ENCODE measurements at regions not wholly inside any gene's neighbourhood (a gene's known extent, or its start where the extent isn't known, plus 50 kb on each side); places are given as distances from the start of the nearest gene placed in this dataset.

DNA sequence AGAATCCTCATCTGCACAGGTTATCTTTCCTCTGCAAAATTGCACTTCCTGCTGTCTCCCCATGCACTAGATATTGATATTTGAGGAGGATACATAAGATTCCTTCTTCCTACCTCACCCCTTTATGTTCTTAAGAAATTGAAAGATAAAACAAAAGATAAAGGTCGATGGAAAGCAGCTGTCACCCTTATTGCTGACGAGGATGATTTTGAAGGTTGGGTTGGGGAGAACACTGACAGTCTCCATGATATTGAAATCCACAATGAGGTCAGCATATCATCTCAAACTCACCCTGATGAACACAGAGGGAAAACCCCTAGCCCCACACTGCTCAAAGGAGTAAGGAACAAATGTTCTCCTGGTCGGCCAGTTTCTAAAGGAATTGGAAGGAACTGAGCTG, 110.6 kb upstream of the FUT9 start:
- no peak overlapping the region for H3K27ac ChIP-seq (ENCODE audit: low read length)

DNA sequence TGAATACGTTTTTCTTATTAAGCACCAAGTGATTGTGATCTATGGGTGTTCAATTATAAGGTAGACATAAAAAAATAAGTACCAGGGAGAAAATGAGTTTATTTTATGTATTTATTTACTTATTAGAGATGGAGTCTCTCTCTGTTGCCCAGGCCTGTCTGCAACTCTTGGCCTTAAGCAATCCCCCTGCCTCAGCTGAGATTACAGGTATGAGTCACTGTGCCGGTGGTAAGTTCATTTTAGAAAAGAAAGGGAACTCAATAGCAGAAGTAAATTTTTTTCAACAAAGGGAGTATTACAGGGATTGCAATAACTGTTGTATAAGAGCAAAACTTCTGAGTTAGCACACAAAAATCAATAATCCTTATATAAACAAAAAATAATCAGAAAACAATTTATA, 98.7 kb upstream of the FUT9 start:
- no peaks in the 10 kb centered on the region for H3K27me3 ChIP-seq (ENCODE audit: control insufficient read depth, insufficient read depth, low read length)
- no peaks in the 10 kb centered on the region for H3K36me3 ChIP-seq (ENCODE audit: control insufficient read depth, insufficient read depth, low read length)
- no peaks in the 10 kb centered on the region for H3K4me1 ChIP-seq (ENCODE audit: control insufficient read depth, insufficient read depth, low read length)
- no peaks in the 10 kb centered on the region for H3K9me3 ChIP-seq (ENCODE audit: control insufficient read depth, insufficient read depth, low read length)
- no CpG with 5 or more reads among the region's 2 CpGs for WGBS (ENCODE audit: insufficient coverage, insufficient read length)
- H3K27ac ChIP-seq (ENCODE audit: low read length): no peak overlapping the region
- DNase-seq (ENCODE audit: low read depth, low spot score): no peak
- no peak overlapping the region for H3K4me3 ChIP-seq (ENCODE audit: low read length)

More for the DNA sequence above, 110.6 kb upstream of the FUT9 start:
- WGBS (ENCODE audit: insufficient coverage, insufficient read length): no CpG with 5 or more reads among the region's 3 CpGs
- no peaks in the 10 kb centered on the region for H3K36me3 ChIP-seq (ENCODE audit: control insufficient read depth, insufficient read depth, low read length)
- no peaks in the 10 kb centered on the region for H3K27me3 ChIP-seq (ENCODE audit: control insufficient read depth, insufficient read depth, low read length)
- DNase-seq (ENCODE audit: low read depth, low spot score): no peak
- no peak overlapping the region for H3K4me3 ChIP-seq (ENCODE audit: low read length)
- H3K4me1 ChIP-seq (ENCODE audit: control insufficient read depth, insufficient read depth, low read length): no peaks in the 10 kb centered on the region
- H3K9me3 ChIP-seq (ENCODE audit: control insufficient read depth, insufficient read depth, low read length): no peaks in the 10 kb centered on the region

- Histone ChIP-seq H3K27ac (ENCODE audit: low read length) (no peak overlapping the region), H3K4me3 (ENCODE audit: low read length) (no peak overlapping the region), H3K27me3 (ENCODE audit: control insufficient read depth, insufficient read depth, low read length) (no peaks in the 10 kb centered on the region), H3K4me1 (ENCODE audit: control insufficient read depth, insufficient read depth, low read length) (no peaks in the 10 kb centered on the region), H3K36me3 (ENCODE audit: control insufficient read depth, insufficient read depth, low read length) (no peaks in the 10 kb centered on the region), H3K9me3 (ENCODE audit: control insufficient read depth, insufficient read depth, low read length) (no peaks in the 10 kb centered on the region)
- WGBS (ENCODE audit: insufficient coverage, insufficient read length): no CpG with 5 or more reads among the region's 1 CpG
- no peak for DNase-seq (ENCODE audit: low read depth, low spot score)
Measured at GRCh38 chr6:95923518-95923917, 92.3 kb upstream of the FUT9 start.

GRCh38 chr6:95935736-95936135, 80.0 kb upstream of the FUT9 start:
- no peaks in the 10 kb centered on the region for H3K36me3 ChIP-seq (ENCODE audit: control insufficient read depth, insufficient read depth, low read length)
- H3K4me1 ChIP-seq (ENCODE audit: control insufficient read depth, insufficient read depth, low read length): no peaks in the 10 kb centered on the region
- no peak for DNase-seq (ENCODE audit: low read depth, low spot score)
- H3K27ac ChIP-seq (ENCODE audit: low read length): no peak overlapping the region
- no peaks in the 10 kb centered on the region for H3K27me3 ChIP-seq (ENCODE audit: control insufficient read depth, insufficient read depth, low read length)
- H3K9me3 ChIP-seq (ENCODE audit: control insufficient read depth, insufficient read depth, low read length): no peaks in the 10 kb centered on the region
- no peak overlapping the region for H3K4me3 ChIP-seq (ENCODE audit: low read length)
- no CpG with 5 or more reads among the region's 2 CpGs for WGBS (ENCODE audit: insufficient coverage, insufficient read length)

- H3K4me3 ChIP-seq (ENCODE audit: low read length): no peak overlapping the region
- no peak overlapping the region for H3K27ac ChIP-seq (ENCODE audit: low read length)
- H3K9me3 ChIP-seq (ENCODE audit: control insufficient read depth, insufficient read depth, low read length): no peaks in the 10 kb centered on the region
- no CpG with 5 or more reads among the region's 2 CpGs for WGBS (ENCODE audit: insufficient coverage, insufficient read length)
- H3K4me1 ChIP-seq (ENCODE audit: control insufficient read depth, insufficient read depth, low read length): no peaks in the 10 kb centered on the region
- no peaks in the 10 kb centered on the region for H3K27me3 ChIP-seq (ENCODE audit: control insufficient read depth, insufficient read depth, low read length)
- no peak for DNase-seq (ENCODE audit: low read depth, low spot score)
- H3K36me3 ChIP-seq (ENCODE audit: control insufficient read depth, insufficient read depth, low read length): no peaks in the 10 kb centered on the region
Measured at GRCh38 chr6:95946906-95947305, 68.9 kb upstream of the FUT9 start.

GRCh38 chr6:95948324-95948723, 67.5 kb upstream of the FUT9 start:
- no peaks in the 10 kb centered on the region for H3K36me3 ChIP-seq (ENCODE audit: control insufficient read depth, insufficient read depth, low read length)
- no peaks in the 10 kb centered on the region for H3K27me3 ChIP-seq (ENCODE audit: control insufficient read depth, insufficient read depth, low read length)
- WGBS (ENCODE audit: insufficient coverage, insufficient read length): no CpG with 5 or more reads among the region's 1 CpG
- no peaks in the 10 kb centered on the region for H3K9me3 ChIP-seq (ENCODE audit: control insufficient read depth, insufficient read depth, low read length)
- H3K4me3 ChIP-seq (ENCODE audit: low read length): no peak overlapping the region
- no peak for DNase-seq (ENCODE audit: low read depth, low spot score)
- no peak overlapping the region for H3K27ac ChIP-seq (ENCODE audit: low read length)
- no peaks in the 10 kb centered on the region for H3K4me1 ChIP-seq (ENCODE audit: control insufficient read depth, insufficient read depth, low read length)

DNA sequence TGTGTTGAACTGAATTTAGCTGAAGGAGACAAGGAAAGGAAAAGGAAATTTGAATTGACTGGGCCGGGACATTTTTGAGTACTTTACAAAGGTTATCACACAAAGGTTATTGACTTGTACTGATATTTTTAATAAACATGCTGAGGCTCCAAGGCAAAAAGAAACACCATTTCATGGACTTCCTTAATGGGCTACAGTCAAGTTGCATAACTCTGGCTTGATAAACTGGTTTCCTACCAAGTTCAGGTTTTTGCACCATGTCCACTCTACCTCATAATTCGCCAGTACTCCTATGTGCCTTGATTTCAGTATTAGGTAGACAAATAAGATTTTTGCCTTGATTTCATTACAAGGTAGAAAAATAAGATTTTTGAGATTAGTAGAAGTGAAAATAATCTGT, 65.8 kb upstream of the FUT9 start:
- no CpG with 5 or more reads among the region's 2 CpGs for WGBS (ENCODE audit: insufficient coverage, insufficient read length)
- Histone ChIP-seq H3K27me3 (ENCODE audit: control insufficient read depth, insufficient read depth, low read length) (no peaks in the 10 kb centered on the region), H3K4me3 (ENCODE audit: low read length) (no peak overlapping the region), H3K4me1 (ENCODE audit: control insufficient read depth, insufficient read depth, low read length) (no peaks in the 10 kb centered on the region), H3K9me3 (ENCODE audit: control insufficient read depth, insufficient read depth, low read length) (no peaks in the 10 kb centered on the region), H3K27ac (ENCODE audit: low read length) (no peak overlapping the region), H3K36me3 (ENCODE audit: control insufficient read depth, insufficient read depth, low read length) (no peaks in the 10 kb centered on the region)
- DNase-seq (ENCODE audit: low read depth, low spot score): no peak

DNA sequence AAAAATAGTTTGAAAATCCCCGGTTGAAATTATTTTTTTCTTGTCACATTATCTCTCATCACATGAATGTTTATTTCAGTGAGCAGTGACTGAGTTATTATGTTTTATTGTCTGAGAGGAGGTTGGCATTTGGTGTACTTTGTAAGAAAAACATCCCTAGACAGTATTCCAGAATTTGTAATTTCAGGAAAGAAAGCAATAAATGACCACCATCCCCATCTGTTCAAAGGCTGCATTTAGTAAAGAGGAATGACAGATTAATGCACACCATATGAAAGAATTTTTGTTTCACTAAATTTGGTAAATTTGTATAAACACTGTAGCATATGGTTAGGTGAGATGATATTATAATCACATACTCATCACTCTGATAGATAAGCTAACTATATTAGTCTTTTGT, 57.1 kb upstream of the FUT9 start:
- Histone ChIP-seq H3K4me3 (ENCODE audit: low read length) (no peak overlapping the region), H3K27ac (ENCODE audit: low read length) (no peak overlapping the region), H3K4me1 (ENCODE audit: control insufficient read depth, insufficient read depth, low read length) (no peaks in the 10 kb centered on the region), H3K36me3 (ENCODE audit: control insufficient read depth, insufficient read depth, low read length) (no peaks in the 10 kb centered on the region), H3K27me3 (ENCODE audit: control insufficient read depth, insufficient read depth, low read length) (no peaks in the 10 kb centered on the region), H3K9me3 (ENCODE audit: control insufficient read depth, insufficient read depth, low read length) (no peaks in the 10 kb centered on the region)
- no CpG with 5 or more reads among the region's 1 CpG for WGBS (ENCODE audit: insufficient coverage, insufficient read length)
- no peak for DNase-seq (ENCODE audit: low read depth, low spot score)

DNA sequence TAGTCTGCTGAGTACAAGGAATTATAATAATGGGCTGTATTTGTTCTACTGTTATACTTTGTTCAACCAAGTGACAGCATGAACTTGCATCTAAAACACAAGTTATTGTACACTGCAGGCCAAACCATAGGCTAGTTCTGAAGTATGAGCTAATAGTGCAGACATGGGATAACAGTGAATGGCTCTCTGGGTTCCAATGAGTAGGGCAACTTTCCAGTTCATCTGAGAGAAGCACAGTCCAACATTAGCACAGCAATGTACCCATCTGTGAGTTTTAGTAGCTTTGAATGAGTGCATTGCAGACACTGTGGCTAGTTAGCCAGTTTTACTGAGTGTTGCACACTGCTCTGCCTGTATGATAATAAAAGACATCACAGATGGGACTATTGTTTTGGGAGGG, 56.5 kb upstream of the FUT9 start:
- Histone ChIP-seq H3K9me3 (ENCODE audit: control insufficient read depth, insufficient read depth, low read length) (no peaks in the 10 kb centered on the region), H3K27ac (ENCODE audit: low read length) (no peak overlapping the region), H3K36me3 (ENCODE audit: control insufficient read depth, insufficient read depth, low read length) (no peaks in the 10 kb centered on the region), H3K27me3 (ENCODE audit: control insufficient read depth, insufficient read depth, low read length) (no peaks in the 10 kb centered on the region), H3K4me3 (ENCODE audit: low read length) (no peak overlapping the region), H3K4me1 (ENCODE audit: control insufficient read depth, insufficient read depth, low read length) (no peaks in the 10 kb centered on the region)
- DNase-seq (ENCODE audit: low read depth, low spot score): no peak
